ENCODE measurements at regions not wholly inside any gene's neighbourhood (a gene's known extent, or its start where the extent isn't known, plus 50 kb on each side); places are given as distances from the start of the nearest gene placed in this dataset.

DNA sequence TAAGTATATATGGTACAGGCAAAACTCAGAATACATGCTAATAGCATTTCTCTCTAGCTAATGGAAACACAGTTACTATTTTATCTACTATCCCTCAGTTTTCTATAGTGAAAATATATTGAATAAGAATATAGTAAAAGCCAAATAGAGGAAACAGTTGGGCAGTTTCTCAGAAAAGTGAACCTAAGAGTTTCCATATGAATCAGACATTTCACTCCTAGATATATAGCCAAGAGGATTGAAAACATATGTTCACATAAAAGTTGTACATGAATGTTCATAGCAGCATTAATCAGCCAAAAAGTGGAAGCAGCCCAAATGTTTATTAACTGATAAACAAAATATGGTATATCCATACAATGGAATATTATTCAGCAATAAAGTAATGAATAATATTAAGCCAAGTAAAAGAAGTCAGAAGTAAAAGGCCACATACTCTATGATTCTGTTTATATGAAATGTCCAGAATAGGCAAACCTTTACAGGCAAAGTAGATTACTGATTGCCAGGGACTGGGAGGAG lies 134.6 kb downstream of the CYB561 start:
- H3K27ac ChIP-seq = no peak overlapping the region
- H3K27me3 ChIP-seq = no peaks in the 10 kb centered on the region
- H3K9me3 ChIP-seq = no peaks in the 10 kb centered on the region
- no peak for DNase-seq
- intact Hi-C loops (cut with DNase I; ENCODE audit: low total_unique reads) = no loop called here
- TF ChIP-seq, protein P1, sequence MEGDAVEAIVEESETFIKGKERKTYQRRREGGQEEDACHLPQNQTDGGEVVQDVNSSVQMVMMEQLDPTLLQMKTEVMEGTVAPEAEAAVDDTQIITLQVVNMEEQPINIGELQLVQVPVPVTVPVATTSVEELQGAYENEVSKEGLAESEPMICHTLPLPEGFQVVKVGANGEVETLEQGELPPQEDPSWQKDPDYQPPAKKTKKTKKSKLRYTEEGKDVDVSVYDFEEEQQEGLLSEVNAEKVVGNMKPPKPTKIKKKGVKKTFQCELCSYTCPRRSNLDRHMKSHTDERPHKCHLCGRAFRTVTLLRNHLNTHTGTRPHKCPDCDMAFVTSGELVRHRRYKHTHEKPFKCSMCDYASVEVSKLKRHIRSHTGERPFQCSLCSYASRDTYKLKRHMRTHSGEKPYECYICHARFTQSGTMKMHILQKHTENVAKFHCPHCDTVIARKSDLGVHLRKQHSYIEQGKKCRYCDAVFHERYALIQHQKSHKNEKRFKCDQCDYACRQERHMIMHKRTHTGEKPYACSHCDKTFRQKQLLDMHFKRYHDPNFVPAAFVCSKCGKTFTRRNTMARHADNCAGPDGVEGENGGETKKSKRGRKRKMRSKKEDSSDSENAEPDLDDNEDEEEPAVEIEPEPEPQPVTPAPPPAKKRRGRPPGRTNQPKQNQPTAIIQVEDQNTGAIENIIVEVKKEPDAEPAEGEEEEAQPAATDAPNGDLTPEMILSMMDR (IDR thresholded peaks at IDR 0.05) = no peak
- TF ChIP-seq POLR2A (IDR thresholded peaks at IDR 0.05) = no peak
- H3K36me3 ChIP-seq = no peaks in the 10 kb centered on the region
- no peaks in the 10 kb centered on the region for H3K4me1 ChIP-seq
- no peak overlapping the region for H3K4me3 ChIP-seq

DNA sequence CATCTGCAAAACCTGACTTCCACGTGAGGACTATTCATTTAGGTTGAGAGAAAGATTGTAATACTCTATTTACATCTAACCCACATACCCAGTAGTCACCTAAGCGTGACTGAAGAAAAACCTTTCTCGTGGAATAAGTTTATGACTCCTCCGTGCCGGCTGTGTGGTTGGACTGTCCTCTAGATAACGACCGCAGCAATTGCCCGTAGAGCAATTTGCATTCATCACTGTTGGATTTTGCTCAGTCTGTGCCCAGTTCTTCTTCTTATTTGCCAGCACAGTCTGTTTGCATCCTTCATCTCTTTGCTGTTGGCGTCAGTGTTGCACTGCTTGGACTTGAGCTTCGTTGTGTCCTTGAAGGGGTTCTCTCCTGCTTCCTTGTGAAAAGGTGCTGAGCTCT lies 131.3 kb downstream of the CYB561 start:
- no peak for DNase-seq
- no peak overlapping the region for H3K4me3 ChIP-seq
- intact Hi-C loops (cut with DNase I; ENCODE audit: low total_unique reads) = no loop called here
- TF ChIP-seq, protein P1 (IDR thresholded peaks at IDR 0.05) = no peak
- TF ChIP-seq POLR2A (IDR thresholded peaks at IDR 0.05) = no peak
- H3K36me3 ChIP-seq = no peaks in the 10 kb centered on the region
- H3K27ac ChIP-seq = no peak overlapping the region
- no peaks in the 10 kb centered on the region for H3K9me3 ChIP-seq
- H3K4me1 ChIP-seq = no peaks in the 10 kb centered on the region
- H3K27me3 ChIP-seq = no peaks in the 10 kb centered on the region

DNA sequence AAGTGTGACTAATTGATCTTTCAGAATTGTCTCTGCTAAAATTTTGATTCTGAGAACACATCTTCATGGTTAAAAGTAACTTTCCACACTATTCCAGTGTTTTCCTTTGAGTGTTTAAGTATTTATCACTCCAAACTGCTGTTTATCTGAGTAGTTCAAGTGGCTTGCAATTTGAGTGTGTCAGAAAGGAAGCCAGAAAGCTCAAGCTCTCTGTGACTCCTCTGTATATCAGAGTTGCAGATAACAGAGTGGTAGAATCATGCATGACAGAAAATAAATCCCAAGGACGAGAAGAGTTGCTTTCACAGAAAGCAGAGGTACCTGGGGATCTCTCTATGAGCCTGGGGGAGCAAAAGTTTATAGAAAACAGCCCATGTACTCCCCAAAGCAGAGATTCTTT lies 130.0 kb downstream of the CYB561 start:
- no peak for DNase-seq
- TF ChIP-seq, protein P1 (IDR thresholded peaks at IDR 0.05) = no peak
- no peak for TF ChIP-seq POLR2A (IDR thresholded peaks at IDR 0.05)
- intact Hi-C loops (cut with DNase I; ENCODE audit: low total_unique reads) = no loop called here
- Histone ChIP-seq H3K4me1 (no peaks in the 10 kb centered on the region), H3K36me3 (no peaks in the 10 kb centered on the region), H3K27me3 (no peaks in the 10 kb centered on the region), H3K9me3 (no peaks in the 10 kb centered on the region), H3K27ac (no peak overlapping the region), H3K4me3 (no peak overlapping the region)

DNA sequence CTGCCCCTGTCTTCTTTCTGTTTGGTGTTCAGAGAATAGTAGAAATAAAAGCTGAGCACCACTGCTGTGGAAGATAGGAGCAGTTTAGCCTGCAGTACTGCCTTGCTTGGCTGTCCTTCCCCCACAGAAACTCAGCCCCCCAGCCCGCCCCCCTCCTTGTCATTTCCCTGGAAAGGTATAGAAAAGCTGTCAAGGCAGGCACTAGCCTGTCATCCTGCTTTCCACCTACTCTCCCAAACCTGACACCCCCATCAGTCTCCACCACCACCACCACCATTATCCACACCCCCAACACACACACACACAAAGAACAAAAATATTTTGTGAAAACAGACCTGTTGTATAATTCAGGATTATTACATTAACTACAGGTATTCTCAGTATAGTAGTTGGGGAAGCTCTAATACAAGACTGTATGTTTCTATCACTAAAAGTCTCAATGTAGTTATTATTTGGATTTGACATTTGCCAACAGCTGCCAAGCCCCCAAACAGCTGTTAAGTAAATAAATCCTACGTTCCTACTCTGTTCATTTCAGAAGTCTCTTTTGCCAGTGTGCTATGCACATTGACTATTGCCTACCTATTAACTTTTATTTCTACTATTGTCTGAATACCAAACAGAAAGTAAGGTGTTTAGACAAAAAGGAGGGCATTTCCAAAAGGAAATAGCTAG lies 128.8 kb downstream of the CYB561 start:
- H3K36me3 ChIP-seq = no peaks in the 10 kb centered on the region
- no peak overlapping the region for H3K27ac ChIP-seq
- no peaks in the 10 kb centered on the region for H3K9me3 ChIP-seq
- H3K27me3 ChIP-seq = no peaks in the 10 kb centered on the region
- intact Hi-C loops (cut with DNase I; ENCODE audit: low total_unique reads) = no loop called here
- no peak overlapping the region for H3K4me3 ChIP-seq
- no peak for DNase-seq
- TF ChIP-seq, protein P1 (IDR thresholded peaks at IDR 0.05) = no peak
- no peak for TF ChIP-seq POLR2A (IDR thresholded peaks at IDR 0.05)
- H3K4me1 ChIP-seq = no peaks in the 10 kb centered on the region

DNA sequence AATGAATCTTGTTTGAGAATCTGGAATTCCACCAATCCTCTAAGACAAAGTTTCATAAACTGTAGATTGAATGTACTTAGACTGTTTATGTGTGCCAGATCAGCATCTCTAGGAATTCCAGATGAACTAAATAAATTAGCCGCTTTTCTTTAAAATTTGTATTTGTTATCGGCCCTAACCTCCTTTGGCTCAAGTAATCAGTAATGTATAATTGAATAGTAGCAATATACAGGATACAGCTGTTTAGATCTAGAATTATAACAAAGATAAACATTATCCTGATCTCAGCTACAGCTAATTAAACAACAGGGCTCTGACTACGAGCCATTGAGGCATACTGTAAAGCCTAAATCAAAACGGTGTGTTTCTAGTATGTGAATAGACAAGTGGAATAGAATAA lies 120.3 kb downstream of the CYB561 start:
- intact Hi-C loops (cut with DNase I; ENCODE audit: low total_unique reads) = no loop called here
- no peak overlapping the region for H3K27ac ChIP-seq
- DNase-seq = no peak
- H3K4me3 ChIP-seq = no peak overlapping the region
- H3K27me3 ChIP-seq = no peaks in the 10 kb centered on the region
- no peaks in the 10 kb centered on the region for H3K36me3 ChIP-seq
- no peaks in the 10 kb centered on the region for H3K9me3 ChIP-seq
- no peak for TF ChIP-seq POLR2A (IDR thresholded peaks at IDR 0.05)
- TF ChIP-seq, protein P1 (IDR thresholded peaks at IDR 0.05) = no peak
- no peaks in the 10 kb centered on the region for H3K4me1 ChIP-seq

All from uterus (tissue), 3 donors.